ENCODE measurements at regions not wholly inside any gene's neighbourhood (a gene's known extent, or its start where the extent isn't known, plus 50 kb on each side); places are given as distances from the start of the nearest gene placed in this dataset.

GRCh38 chr4:141352909-141353525 is 132.3 kb downstream of the ZNF330 start:
- peak overlapping the region; percentile 46 for H3K9ac ChIP-seq (replicated peaks; ENCODE audit: extremely low read depth, insufficient read depth, low read length)
- peak; percentile 79 for FAIRE-seq

More at GRCh38 chr4:141352909-141353525, 132.3 kb downstream of the ZNF330 start:
- no peaks in the 10 kb centered on the region for H3K27me3 ChIP-seq (ENCODE audit: control insufficient read depth in 2 of 2, insufficient read depth in 2 of 2, low read length in 2 of 2)
- H3K4me3 ChIP-seq (replicated peaks in 1 of 3; ENCODE audit: insufficient read depth in 1 of 3, low read depth in 1 of 3, low read length in 3 of 3) = no peak overlapping the region
- ChIA-PET CTCF (interaction anchor here (1.0 to 1.7 kb wide), 4 partner anchors 22 to 755 kb away, joined by 3 to 4 read pairs (median 3); no protein-coding TSS in a partner anchor), POLR2A (no interaction called here)
- H2AFZ ChIP-seq (ENCODE audit: low read depth, low read length) = peak overlapping the region; percentile 80
- no peaks in the 10 kb centered on the region for H3K9me1 ChIP-seq (replicated peaks; ENCODE audit: control insufficient read depth, extremely low read depth, insufficient read depth, low read length)
- H3K4me2 ChIP-seq (ENCODE audit: insufficient read depth, low read length) = peak overlapping the region; percentile 47
- no peaks in the 10 kb centered on the region for H3K79me2 ChIP-seq (ENCODE audit: control insufficient read depth, insufficient read depth, low read length)
- H3K4me1 ChIP-seq (ENCODE audit: control insufficient read depth, extremely low read depth, insufficient read depth, low read length) = peaks cover 36% of the 10 kb centered on the region
- TF ChIP-seq FOS (IDR thresholded peaks at IDR 0.05; ENCODE audit: borderline replicate concordance, insufficient read depth, low read length) = peak; percentile 55
- no peak for TF ChIP-seq JUN (IDR thresholded peaks at IDR 0.05; ENCODE audit: borderline replicate concordance, insufficient read depth, insufficient read length, low read depth)
- peak; percentile 49 for TF ChIP-seq GATA2 (IDR thresholded peaks at IDR 0.05; ENCODE audit: insufficient read depth, insufficient read length, low read depth, low read length)
- no peak for TF ChIP-seq EZH2 (IDR thresholded peaks at IDR 0.05; ENCODE audit: borderline replicate concordance, low read depth, low read length, severe bottlenecking)
- no peak for TF ChIP-seq POLR2A (IDR thresholded peaks at IDR 0.05; ENCODE audit: low read depth, low read length)
- peak; percentile 56 for TF ChIP-seq POLR2AphosphoS5 (IDR thresholded peaks at IDR 0.05; ENCODE audit: insufficient read depth, low read depth, low read length)
- no peak for TF ChIP-seq CTCF (IDR thresholded peaks at IDR 0.05; ENCODE audit: extremely low read depth in 1 of 2, insufficient read depth in 1 of 2, low read depth in 1 of 2, low read length in 2 of 2)
- H3K36me3 ChIP-seq (ENCODE audit: control insufficient read depth in 2 of 2, extremely low read depth in 1 of 2, insufficient read depth in 2 of 2, low read length in 2 of 2) = no peaks in the 10 kb centered on the region
- TSS peak; percentile 82 for BruUV-seq (replicated peaks)
- intact Hi-C loops (cut with micrococcal nuclease) = loop anchor here (5.0 to 10.0 kb wide), 2 partner anchors 284 to 1832 kb away; partner anchors contain the start of genes IL15 and USP38
- H3K27ac ChIP-seq (ENCODE audit: insufficient read depth, low read depth, low read length) = peak overlapping the region; percentile 71
- DNase-seq (ENCODE audit: low read depth, low spot score) = peak; percentile 78
- H3K9me3 ChIP-seq (replicated peaks; ENCODE audit: control insufficient read depth, insufficient read depth, low read length) = no peaks in the 10 kb centered on the region
- dilution Hi-C loops (cut with MboI; ENCODE audit: extremely low pct_ligation_motif_present, low sequenced_read_pairs) = no loop called here
- H4K20me1 ChIP-seq (replicated peaks; ENCODE audit: control insufficient read depth, extremely low read depth, insufficient read depth, low read length) = no peaks in the 10 kb centered on the region
